HG03039 (cell line): ENCODE measurements at regions not wholly inside any gene's neighbourhood (a gene's known extent, or its start where the extent isn't known, plus 50 kb on each side); places are given as distances from the start of the nearest gene placed in this dataset.
"Not testable (repeated sequence)": the region's sequence is repeated elsewhere in the genome, so short reads cannot be mapped to it uniquely, and the experiment has no call there.

Source experiments
- ATAC-seq: cut with Tn5 transposase; IDR thresholded peaks from one replicate; pipeline ENCODE4 v1.9.1; 2021; ENCODE audit warnings: mild to moderate bottlenecking, moderate library complexity; ENCODE audit not compliant: unreplicated experiment

DNA sequence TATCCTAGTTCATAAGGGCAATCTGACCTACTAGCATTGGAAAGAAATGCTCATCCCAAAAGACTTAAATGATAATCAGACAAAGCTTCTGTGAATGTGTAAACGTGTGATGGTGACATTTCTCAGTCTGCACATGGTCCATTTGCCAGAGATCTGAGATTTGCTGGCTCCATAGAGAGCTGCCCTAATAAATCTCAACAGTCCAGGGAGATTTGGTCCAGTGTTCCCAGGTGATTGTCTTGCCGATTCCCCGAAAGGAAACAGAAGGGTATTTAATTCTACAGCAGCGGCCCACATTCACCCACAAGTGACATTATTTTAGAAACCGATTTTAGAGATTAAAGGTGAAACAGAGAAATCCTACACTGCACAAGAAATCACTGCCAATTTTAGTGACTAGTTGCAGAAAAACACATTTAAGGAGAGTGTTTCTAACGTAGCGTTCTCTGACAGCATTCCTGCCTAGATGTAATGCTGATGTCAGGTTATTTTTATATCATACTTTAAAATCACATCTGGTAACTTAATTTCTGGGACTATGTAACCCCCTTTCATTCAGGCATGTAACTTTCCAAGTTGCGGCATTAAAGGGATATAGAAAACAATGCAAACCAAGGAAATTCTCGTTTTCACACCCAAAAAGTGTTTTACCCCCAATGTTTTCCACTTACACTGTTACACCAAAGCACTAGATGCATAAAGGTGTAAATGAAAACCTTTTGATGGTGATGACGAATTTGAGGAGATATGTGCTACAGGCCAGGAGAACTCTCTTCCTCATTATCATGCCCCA is 231.9 kb upstream of the FN1 start:
- no peak for ATAC-seq

DNA sequence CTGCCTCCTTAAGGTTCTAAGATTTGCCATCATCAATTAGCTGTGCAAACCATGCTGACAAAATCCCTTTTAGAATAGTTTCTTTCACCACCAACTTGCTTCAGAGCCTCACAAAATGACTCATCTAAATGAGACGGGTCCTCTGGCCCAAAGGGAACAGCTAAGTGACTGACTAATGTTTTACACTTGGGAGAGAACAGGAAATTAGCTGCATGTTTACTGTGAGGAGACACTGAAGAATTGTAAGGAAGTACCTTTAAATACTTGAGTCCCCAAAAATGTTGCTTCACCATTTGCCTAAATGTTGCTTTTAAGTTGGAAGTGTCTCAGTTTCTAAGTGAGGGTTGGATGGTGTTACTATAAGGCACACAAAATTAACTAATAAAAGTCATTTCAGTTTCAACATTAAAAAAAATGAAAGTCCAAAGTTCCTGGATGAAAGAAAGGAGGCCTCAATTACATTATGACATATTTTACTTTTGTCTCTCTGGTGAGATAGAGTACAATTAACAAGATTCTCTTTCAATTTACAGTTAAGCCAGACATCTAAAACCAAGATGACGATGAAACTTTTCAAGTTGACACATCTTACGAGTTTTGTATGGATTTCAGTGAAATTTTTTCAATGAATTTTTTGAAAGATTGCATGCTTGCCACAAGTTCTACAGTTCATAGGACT is 229.1 kb upstream of the FN1 start:
- ATAC-seq, result peak; percentile 64

DNA sequence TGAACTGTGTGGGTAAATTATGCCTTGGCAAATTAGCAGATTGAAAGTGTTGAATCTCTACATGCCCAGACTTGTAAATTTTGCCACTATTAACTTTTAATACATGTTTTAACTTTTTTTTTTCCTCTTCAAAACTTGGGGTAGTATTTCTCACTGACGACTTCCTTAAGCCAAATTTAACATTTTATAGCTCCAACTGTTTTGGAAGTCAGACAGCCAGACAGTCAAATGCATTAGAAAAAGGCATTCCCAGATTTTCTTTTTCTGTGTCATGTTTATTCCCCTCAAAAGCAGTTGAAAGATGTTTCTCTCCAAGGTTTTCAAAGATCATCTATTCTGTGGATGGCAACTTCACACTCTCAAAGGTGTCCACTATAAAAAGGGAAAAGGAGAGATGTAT is 226.8 kb upstream of the FN1 start:
- no peak for ATAC-seq

DNA sequence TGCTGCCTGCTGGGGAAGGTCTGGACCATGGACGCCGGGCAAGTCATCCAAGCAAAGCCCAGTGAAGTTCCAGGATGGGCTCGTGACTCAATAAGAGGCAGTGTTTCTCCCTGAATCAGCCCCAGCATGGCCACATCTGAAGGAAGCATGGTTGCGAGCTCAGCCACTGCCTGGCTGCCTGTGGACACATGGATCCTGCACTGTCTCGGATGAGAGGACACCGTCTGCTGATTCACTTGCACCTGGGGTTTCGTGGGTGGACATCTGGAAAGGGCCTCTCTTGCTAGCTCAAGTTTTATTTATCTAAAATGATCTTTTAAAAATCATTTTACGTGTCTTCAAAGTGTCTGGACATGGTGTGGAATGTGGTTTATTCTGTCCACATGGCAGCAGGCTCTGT is 224.8 kb upstream of the FN1 start:
- ATAC-seq, result no peak

DNA sequence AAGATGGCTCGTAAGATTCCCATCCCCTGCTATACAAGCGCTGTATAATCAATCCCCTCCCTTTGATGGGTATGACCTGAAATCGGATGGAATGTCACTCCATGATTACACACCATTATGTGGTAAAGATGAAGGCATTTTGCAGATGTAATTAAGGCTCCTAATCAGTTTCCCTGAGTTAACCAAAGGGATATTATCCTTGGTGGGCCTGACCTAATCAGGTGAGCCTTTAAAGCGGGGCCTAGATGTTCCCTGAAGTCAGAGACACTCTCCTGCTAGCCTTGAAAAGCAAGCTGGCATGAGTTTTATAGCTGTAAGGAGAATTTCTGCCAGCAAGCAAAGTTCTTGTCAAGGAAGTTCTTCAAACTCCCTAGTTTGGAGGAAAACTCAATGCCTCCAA is 223.8 kb upstream of the FN1 start:
- ATAC-seq, result no peak

DNA sequence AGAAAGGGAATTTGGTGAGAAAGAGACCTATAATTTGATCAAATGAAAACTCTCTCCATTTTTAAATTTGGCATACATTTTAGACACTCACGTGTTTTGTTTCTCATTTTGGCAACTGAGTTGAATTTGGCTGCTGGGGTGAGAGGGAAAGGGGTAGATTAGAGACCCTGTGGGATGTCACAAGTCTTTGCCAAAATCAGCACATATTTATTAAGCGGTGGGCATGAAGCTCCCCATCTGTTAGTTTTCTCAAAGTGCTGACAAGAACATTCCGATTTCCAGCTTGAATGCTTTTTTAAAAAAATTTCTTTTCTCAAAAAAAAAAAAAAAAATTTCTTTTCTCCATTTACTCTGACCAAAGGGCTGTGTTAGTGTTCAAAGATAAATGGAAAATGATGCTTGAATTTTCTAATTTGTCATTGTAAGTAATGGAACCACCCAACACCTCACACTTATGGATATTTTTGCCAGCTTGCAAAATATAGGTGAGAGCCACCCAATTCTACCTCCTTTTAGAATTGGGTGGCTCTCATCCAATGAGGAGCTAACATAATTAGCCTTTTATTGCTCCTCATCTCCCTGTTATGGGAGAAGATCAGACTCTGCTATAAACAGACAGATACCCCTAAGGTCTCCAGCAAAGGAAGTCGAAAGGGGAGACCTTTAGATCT is 222.9 kb upstream of the FN1 start:
- no peak for ATAC-seq

DNA sequence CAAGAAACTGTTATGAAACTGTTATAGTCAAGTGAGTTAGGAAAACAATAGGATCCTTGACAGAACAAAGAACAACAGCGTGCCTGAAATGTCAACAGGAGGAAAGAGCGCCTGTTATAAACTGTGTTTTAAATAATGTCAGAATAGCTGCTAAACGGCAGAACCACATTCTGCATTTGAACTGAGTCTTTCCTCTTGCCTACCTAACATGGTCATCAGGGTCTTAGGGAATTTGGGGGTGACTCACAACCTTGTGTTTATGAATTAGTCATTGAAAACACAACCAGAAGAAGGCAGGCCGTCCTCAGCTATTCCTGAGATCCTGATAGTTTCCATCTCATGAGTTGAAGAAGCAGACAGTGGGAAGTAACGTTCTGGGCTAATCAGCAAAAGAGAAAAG is 222.0 kb upstream of the FN1 start:
- ATAC-seq, result no peak

DNA sequence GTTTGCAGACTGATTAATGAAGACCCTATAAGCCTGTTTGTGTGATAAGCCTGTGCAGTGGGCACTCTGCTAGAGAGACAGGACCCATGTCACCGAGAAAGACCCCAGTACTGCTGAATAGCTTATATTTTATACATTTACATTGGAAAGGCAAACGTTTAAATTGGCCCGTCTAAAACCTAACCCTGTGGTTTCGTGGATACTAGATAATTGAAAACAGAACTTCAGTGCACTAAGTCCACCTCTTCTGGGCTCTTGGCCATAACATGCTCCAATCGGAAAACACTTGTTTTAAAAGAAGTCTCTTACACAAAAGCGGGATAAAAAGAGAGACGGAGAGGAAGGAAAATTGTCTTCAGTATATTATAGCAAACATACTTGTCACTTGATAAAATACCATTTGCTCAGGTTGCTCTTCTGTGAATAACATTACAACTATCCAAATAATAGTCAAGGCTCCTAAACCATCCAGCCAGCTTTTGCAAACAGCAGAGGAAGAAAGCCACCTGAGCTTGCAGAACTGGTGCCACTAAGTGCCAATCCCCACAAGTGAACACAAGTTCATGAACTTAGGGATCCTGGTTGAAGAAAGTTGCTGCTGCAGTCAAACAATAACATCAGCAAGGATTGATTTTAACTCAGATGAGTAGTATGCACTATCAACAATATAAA is 218.4 kb upstream of the FN1 start:
- no peak for ATAC-seq

DNA sequence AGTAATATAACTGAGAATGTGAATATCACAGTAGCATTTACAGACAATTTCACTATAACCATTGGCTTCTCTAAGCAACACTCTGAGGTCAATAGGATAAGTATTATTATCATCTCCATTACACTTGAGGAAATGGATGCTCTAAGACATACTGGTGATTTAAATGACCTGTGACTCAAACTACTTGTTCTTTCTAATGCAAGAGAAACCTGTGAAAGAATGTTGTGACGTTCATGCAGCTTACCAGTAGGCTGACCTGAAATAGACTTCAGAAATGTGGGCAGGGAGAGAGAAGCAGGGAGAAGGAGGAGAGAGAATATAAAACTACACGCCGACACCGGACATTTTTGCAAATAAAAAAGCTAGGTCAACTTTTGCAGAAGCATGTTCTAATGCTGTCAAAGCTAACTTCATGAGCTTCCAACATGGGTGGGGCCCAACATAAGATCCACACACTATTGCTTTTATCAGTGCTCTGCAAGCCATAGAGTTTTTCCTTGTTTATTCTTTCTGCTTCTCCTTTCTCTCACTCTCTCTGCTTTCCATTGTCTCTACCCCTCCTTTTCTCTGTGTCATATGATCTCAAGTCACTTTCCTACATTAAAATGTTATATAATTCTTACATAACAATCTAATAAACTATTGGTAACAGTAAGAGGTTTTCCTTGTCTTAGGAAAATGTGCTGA is 217.6 kb upstream of the FN1 start:
- ATAC-seq, result no peak

DNA sequence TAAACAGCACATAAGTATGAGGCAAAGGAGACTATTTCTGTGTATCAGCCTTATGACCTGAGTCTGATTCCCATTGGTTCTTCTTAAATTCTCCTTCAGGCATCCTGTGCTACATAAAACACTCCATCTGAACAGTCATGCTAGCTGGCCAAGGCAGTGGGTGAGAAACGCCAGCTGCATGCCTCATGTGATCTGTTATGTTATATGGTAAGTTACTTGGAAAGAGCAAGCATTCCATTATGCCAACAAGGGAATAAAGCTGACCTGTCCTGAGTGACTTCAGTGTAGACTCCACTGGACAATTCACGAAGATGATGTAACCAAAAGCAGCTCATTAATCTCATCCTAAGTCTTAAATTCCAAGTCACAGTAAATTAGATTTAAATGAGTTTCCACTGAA is 216.5 kb upstream of the FN1 start:
- no peak for ATAC-seq

DNA sequence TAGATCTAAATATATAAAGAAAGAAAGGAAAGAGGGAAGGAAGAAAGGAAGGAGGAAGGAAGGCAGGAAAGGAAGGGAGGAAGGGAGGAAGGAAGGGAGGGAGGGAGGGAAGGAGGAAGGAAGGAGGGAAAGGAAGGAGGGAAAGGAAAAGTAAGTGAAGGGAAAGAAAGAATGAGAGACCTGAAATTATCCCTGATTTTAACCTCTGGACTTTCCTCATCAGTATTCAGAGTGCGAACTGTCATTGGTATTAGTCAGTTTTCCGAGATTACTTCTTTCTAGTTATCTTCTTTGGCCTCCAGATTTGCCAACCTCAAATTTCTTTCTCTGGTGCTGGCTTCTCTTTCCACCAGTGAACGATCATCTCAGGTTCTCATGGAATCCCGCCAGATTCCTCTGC is 215.5 kb upstream of the FN1 start:
- no peak for ATAC-seq

DNA sequence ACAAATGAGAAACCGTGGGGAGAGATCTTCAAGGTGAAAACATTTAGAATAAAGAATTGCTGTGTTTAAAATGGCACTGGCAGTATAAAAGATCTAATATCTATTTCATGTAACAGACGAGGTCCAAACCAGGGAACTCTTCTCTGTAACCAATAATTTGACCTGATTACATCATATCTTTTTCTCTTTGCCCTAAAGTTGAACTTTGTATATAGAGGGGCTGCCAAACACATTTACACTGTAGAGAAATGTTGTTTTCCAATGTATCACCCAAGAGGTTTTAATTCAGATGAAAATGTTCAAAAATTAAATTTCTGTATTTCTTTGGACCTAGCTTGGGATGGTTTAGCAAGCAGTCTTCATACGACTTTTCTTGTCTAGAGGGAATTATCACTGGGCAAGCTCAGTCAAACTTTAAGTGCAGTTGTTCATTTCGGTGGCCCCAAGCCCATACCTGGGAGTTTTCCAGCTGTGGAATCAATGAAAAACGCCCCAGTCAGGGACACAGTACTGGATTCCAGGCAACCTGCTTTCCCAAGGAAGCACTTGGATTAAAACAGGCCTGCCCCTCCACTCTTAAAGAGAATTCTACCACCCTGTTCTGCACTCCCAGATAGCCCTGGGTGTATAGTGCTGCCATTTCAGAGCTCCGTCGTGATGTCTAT is 208.5 kb upstream of the FN1 start:
- no peak for ATAC-seq

DNA sequence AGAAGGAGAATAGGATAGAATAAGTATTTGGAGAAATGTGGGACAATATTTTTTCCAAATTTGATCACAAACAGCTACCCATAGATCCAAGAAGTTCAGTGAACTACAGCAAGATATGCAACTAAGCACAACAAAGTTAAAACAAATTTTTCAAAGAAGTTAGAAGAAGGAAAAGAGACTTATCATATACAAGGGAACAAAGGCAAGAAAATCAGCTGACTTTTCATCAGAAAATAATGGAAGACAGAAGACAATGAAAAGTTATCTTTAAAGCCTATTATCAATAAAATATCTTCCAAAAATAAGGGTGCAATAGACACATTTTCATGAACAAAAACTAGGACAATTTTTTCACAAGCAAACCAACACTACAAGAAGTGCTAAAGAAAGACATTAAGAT is 202.8 kb upstream of the FN1 start:
- ATAC-seq, result no peak

DNA sequence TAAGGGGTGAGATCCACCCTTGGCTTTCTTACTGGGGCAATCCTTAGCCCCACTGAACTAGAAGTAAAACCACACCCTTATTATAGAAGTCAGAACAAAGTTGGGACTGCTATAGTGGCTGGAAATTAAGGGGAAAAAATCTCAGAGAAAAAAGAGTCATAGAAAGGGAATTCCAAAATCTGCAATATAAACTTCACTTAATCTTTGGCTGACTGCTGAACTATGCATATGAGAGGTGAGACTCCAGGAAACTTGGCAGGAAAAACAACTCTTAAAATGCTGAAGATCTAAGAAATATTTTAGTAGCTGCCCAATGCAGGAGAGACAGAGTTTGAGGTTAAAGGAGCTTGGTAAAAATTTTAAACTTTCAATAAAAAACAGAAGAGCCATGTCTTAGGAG is 201.8 kb upstream of the FN1 start:
- no peak for ATAC-seq

DNA sequence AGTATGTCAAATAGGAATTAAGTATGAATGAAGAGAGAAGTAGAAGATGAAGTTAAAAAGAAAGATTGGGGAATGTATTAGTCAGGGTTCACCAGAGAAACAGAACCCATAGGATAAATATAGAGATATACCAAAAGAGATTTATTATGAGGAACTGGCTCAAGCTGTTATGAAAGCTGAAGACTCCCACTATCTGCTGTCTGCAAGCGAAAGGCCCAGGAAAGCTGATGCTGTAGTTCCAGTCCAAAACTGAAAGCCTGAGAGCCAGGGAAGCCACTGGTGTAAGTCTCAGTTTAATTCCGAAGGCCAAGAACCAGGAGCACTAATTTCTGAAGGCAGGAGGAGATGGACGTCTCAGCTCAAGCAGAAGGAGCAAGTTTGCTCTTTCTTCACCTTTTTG is 200.9 kb upstream of the FN1 start:
- ATAC-seq, result no peak

DNA sequence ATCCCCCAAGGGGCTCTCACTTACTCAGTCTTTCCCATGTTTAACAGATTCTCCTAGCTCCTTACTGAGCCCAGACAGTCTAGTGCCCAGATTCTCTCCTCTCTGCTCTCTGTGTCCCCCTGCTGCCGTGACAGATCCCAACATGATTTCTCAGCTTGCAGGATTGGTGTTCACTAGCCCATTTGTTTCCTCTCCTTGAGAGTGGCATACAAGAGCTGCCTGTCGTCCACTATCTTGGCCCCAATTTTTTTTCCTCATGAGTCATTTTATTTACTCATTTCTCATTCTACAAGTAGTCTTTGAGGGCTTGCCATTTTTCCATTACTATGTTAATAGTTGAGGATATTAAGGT is 199.9 kb upstream of the FN1 start:
- no peak for ATAC-seq

DNA sequence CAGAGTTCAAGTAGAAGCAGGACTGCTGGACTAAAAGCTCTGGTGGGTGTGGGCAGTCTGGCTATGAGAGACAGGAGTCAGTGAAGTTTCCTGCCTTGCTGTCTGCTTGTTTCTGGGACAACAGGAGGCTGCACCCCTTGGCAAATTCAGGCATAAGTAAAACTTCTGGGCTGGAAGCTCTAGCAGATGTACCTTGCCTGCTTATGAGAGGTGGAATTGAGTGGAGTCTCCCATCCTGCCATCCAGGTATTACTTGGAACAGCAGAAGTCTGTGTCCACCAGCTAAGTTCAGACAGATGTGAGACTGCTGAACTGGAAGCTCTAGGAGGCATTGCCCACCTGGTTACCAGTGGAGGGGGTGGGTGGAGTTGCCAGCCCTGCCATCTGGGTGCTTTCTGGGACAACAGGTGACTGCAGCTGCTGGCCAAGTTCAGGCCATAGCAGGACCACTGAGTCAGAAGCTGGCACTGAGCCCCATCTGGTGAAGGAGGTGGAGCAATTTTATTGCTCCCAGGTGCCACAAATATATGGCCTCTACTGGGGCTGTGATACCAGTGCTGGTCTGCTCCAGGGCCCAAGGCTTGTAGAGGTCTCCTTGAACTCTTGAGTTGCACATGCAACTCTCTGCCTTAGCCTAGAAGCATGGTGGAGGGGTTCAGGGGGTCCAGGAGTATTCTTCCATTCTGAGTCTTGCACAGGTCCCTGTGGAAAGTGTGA is 199.4 kb upstream of the FN1 start:
- no peak for ATAC-seq

DNA sequence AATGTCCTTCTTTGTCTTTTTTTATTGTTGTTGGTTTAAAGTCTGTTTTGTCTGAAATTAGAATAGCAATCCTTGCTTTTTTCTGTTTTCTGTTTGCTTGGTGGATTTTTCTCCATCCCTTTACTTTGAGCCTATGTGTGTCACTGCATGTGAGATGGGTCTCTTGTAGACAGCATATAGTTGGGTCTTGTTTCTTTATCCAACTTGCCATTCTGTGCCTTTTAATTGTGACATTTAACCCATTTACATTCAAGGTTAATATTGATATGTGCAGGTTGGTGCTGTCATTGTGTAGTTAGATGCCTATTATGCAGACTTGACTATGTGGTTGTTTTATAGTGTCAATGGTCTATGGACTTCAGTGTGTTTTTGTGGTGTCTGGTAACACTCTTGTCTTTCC is 197.5 kb upstream of the FN1 start:
- no peak for ATAC-seq

DNA sequence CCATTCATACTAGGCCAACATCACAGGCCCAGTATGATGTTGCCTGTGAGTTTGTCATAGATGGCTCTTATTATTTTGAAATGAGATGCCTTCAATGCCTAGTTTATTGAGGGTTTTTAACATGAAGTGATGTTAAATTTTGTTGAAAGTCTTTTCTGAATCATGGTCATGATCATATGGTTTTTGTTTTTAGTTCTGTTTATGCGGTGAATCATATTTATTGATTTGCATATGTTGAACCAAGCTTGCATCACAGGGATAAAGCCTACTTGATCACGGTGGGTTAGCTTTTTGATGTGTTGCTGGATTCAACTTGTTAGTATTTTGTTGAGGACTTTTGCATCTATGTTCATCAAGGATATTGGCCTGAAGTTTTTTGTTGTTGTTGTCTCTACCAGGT is 195.8 kb upstream of the FN1 start:
- no peak for ATAC-seq

DNA sequence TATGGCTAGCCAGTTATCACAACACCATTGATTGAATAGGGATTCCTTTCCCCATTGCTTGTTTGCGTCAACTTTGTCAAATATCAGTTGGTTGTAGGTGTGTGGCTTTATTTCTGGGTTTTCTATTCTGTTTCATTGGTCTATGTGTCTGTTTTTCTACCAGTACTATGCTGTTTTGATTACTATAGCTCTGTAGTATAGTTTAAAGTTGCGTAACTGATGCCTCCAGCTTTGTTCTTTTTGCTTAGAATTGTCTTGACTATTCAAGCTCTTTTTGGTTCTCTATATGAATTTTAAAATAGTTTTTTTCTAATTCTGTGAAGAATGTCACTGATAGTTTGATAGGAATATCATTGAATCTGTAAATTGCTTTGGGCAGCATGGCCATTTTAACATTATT is 194.9 kb upstream of the FN1 start:
- ATAC-seq, result not testable (repeated sequence)
